PC-9 (cell line): ENCODE measurements at regions not wholly inside any gene's neighbourhood (a gene's known extent, or its start where the extent isn't known, plus 50 kb on each side); places are given as distances from the start of the nearest gene placed in this dataset.

Experiments
- EZH2 ChIP-seq: fragments of 200-600 bp; sonication (generic); IDR thresholded peaks from 2 replicates; pipeline ENCODE4 v1.8.0; 2017; ENCODE audit warnings: antibody characterized with exemption, low read depth
- TF ChIP-seq, protein P1 (sequence below): fragments of 200-600 bp; sonication (generic); conservative IDR thresholded peaks from 2 replicates; pipeline ENCODE4 v1.6.1; 2017; ENCODE audit warnings: mixed run types, antibody characterized with exemption, mild to moderate bottlenecking, moderate library complexity

DNA sequence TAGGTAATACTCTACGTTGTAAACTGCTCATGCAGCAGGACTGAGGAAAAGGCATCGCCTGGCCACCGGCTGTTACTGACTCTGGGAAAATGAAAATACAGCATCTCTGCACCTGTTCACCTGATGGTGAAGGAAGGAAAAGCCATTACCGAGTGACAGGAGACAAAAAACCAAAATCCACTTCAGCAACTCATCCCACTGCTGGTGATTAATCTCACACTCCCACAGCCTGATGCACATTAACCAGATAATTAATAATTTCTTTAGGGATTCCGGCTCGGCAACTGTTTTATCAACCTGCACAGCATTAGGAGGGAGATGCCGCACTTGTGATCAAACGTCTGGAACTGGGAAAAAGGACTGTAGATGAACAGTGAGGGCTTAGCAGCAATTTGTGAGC is 183.9 kb upstream of the ESRRG start:
- no peak for TF ChIP-seq EZH2
- TF ChIP-seq, protein P1, sequence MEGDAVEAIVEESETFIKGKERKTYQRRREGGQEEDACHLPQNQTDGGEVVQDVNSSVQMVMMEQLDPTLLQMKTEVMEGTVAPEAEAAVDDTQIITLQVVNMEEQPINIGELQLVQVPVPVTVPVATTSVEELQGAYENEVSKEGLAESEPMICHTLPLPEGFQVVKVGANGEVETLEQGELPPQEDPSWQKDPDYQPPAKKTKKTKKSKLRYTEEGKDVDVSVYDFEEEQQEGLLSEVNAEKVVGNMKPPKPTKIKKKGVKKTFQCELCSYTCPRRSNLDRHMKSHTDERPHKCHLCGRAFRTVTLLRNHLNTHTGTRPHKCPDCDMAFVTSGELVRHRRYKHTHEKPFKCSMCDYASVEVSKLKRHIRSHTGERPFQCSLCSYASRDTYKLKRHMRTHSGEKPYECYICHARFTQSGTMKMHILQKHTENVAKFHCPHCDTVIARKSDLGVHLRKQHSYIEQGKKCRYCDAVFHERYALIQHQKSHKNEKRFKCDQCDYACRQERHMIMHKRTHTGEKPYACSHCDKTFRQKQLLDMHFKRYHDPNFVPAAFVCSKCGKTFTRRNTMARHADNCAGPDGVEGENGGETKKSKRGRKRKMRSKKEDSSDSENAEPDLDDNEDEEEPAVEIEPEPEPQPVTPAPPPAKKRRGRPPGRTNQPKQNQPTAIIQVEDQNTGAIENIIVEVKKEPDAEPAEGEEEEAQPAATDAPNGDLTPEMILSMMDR = no peak
